PC-9 (cell line): ENCODE measurements at regions not wholly inside any gene's neighbourhood (a gene's known extent, or its start where the extent isn't known, plus 50 kb on each side); places are given as distances from the start of the nearest gene placed in this dataset.

Experiments
- BruUV-seq: library from RNA; stranded (reverse); fragments of 400-500 nt; replicated peaks from 2 replicates; lab custom pipeline; 2021; lab: Mats Ljungman, UMichigan
- CTCF ChIA-PET: fragments of 300-600 bp; sonication (Branson Sonifier 250); formaldehyde crosslinking; loops from one replicate; lab custom pipeline; 2022; ENCODE audit warnings: antibody characterized with exemption; lab: Charles Lee
- POLR2A ChIA-PET: fragments of 300-600 bp; sonication (Branson Sonifier 250); formaldehyde crosslinking; loops from one replicate; lab custom pipeline; 2022; ENCODE audit warnings: antibody characterized with exemption; ENCODE audit not compliant: unreplicated experiment; lab: Charles Lee
- DNase-seq, 2 experiments: peaks; one replicate each; pipeline versions ENCODE4 v3.0.0 to v3.0.0-alpha.2; 2015 to 2022; ENCODE audit warnings: mixed read lengths in 1 of 2
- H2AFZ ChIP-seq: fragments of 200-600 bp; sonication (generic); 2 replicates; pipeline ENCODE4 v1.8.1; 2017; ENCODE audit warnings: antibody characterized with exemption
- H3F3A ChIP-seq: fragments of 200-600 bp; sonication (generic); 2 replicates; pipeline ENCODE4 v1.8.1; 2017; ENCODE audit warnings: antibody characterized with exemption, mild to moderate bottlenecking, low read depth; ENCODE audit not compliant: insufficient read depth
- H3K27ac ChIP-seq: fragments of 200-600 bp; sonication (generic); 2 replicates; pipeline ENCODE4 v1.6.1; 2016; ENCODE audit warnings: mixed run types
- H3K27me3 ChIP-seq: fragments of 200-600 bp; sonication (generic); 2 replicates; pipeline ENCODE4 v1.6.1; 2016; ENCODE audit warnings: low read depth, mixed run types; ENCODE audit not compliant: insufficient read depth
- H3K36me3 ChIP-seq: fragments of 200-600 bp; sonication (generic); 2 replicates; pipeline ENCODE4 v1.6.1; 2016; ENCODE audit warnings: low read depth, mixed run types
- H3K4me1 ChIP-seq: fragments of 200-600 bp; sonication (generic); replicated peaks from 2 replicates; pipeline ENCODE4 v1.6.1; 2016; ENCODE audit warnings: mixed run types; ENCODE audit not compliant: insufficient read depth
- H3K4me2 ChIP-seq: fragments of 200-600 bp; sonication (generic); 2 replicates; pipeline ENCODE4 v1.6.1; 2017; ENCODE audit warnings: mixed run types
- H3K4me3 ChIP-seq: fragments of 200-600 bp; sonication (generic); 2 replicates; pipeline ENCODE4 v1.6.1; 2016; ENCODE audit warnings: mixed run types
- H3K79me2 ChIP-seq: fragments of 200-600 bp; sonication (generic); 2 replicates; pipeline ENCODE4 v1.6.1; 2017; ENCODE audit warnings: low read depth, mixed run types
- H3K9me2 ChIP-seq: fragments of 200-600 bp; sonication (generic); 2 replicates; pipeline ENCODE4 v1.8.1; 2017; ENCODE audit warnings: mild to moderate bottlenecking; ENCODE audit not compliant: insufficient read depth
- H3K9me3 ChIP-seq: fragments of 200-600 bp; sonication (generic); 2 replicates; pipeline ENCODE4 v1.8.1; 2016; ENCODE audit warnings: low read depth; ENCODE audit not compliant: insufficient read depth
- H4K20me1 ChIP-seq: fragments of 200-600 bp; sonication (generic); 2 replicates; pipeline ENCODE4 v1.8.1; 2017; ENCODE audit not compliant: insufficient read depth
- CTCF ChIP-seq: fragments of 200-600 bp; sonication (generic); conservative IDR thresholded peaks from 2 replicates; pipeline ENCODE4 v1.6.1; 2017; ENCODE audit warnings: mixed run types, antibody characterized with exemption, mild to moderate bottlenecking, moderate library complexity
- EZH2 ChIP-seq: fragments of 200-600 bp; sonication (generic); IDR thresholded peaks from 2 replicates; pipeline ENCODE4 v1.8.0; 2017; ENCODE audit warnings: antibody characterized with exemption, low read depth
- intact Hi-C: fragments of 100-400 bp; cut with micrococcal nuclease; formaldehyde crosslinking; loops from one replicate; pipeline ENCODE4 v1.10.0; 2022; ENCODE audit not compliant: unreplicated experiment

- no peak for DNase-seq
- H3F3A ChIP-seq = no peaks in the 10 kb centered on the region
- no peak overlapping the region for H2AFZ ChIP-seq
- H4K20me1 ChIP-seq = no peaks in the 10 kb centered on the region
- ChIA-PET POLR2A (no interaction called here), CTCF (no interaction called here)
- no peaks in the 10 kb centered on the region for H3K36me3 ChIP-seq
- H3K9me3 ChIP-seq = no peaks in the 10 kb centered on the region
- no peak overlapping the region for H3K4me2 ChIP-seq
- no peaks in the 10 kb centered on the region for H3K27me3 ChIP-seq
- H3K79me2 ChIP-seq = no peaks in the 10 kb centered on the region
- H3K27ac ChIP-seq = no peak overlapping the region
- intact Hi-C loops = no loop called here
- no peaks in the 10 kb centered on the region for H3K9me2 ChIP-seq
- TF ChIP-seq EZH2 (no peak), CTCF (no peak)
- BruUV-seq = no TSS peak
- H3K4me1 ChIP-seq = no peaks in the 10 kb centered on the region
- H3K4me3 ChIP-seq = no peak overlapping the region
These were observed 139.8 kb upstream of the SEMA6D start for GRCh38 chr15:47577461-47577860.

GRCh38 chr15:47582233-47582632 lies 135.1 kb upstream of the SEMA6D start:
- no peak overlapping the region for H3K4me2 ChIP-seq
- H3K4me1 ChIP-seq = no peaks in the 10 kb centered on the region
- no peak overlapping the region for H3K4me3 ChIP-seq
- no TSS peak for BruUV-seq
- no peaks in the 10 kb centered on the region for H3K79me2 ChIP-seq
- intact Hi-C loops = no loop called here
- H3K27ac ChIP-seq = no peak overlapping the region
- no peaks in the 10 kb centered on the region for H3K36me3 ChIP-seq
- no peak for TF ChIP-seq EZH2
- no peak for TF ChIP-seq CTCF
- H2AFZ ChIP-seq = no peak overlapping the region
- no peaks in the 10 kb centered on the region for H3F3A ChIP-seq
- H3K9me2 ChIP-seq = no peaks in the 10 kb centered on the region
- no peaks in the 10 kb centered on the region for H3K27me3 ChIP-seq
- CTCF ChIA-PET = no interaction called here
- no peaks in the 10 kb centered on the region for H3K9me3 ChIP-seq
- no peaks in the 10 kb centered on the region for H4K20me1 ChIP-seq
- POLR2A ChIA-PET = no interaction called here
- DNase-seq = no peak

GRCh38 chr15:47584316-47584715 lies 133.0 kb upstream of the SEMA6D start:
- Histone ChIP-seq H4K20me1 (no peaks in the 10 kb centered on the region), H3F3A (no peaks in the 10 kb centered on the region), H3K4me3 (no peak overlapping the region), H3K4me2 (no peak overlapping the region), H3K4me1 (no peaks in the 10 kb centered on the region), H3K79me2 (no peaks in the 10 kb centered on the region), H3K36me3 (no peaks in the 10 kb centered on the region), H3K27me3 (no peaks in the 10 kb centered on the region), H2AFZ (no peak overlapping the region), H3K9me2 (no peaks in the 10 kb centered on the region), H3K9me3 (no peaks in the 10 kb centered on the region), H3K27ac (no peak overlapping the region)
- POLR2A ChIA-PET = no interaction called here
- DNase-seq = no peak
- CTCF ChIA-PET = no interaction called here
- intact Hi-C loops = no loop called here
- BruUV-seq = no TSS peak
- TF ChIP-seq CTCF = no peak
